B cell (primary cell): ENCODE measurements at regions not wholly inside any gene's neighbourhood (a gene's known extent, or its start where the extent isn't known, plus 50 kb on each side); places are given as distances from the start of the nearest gene placed in this dataset.

Experiments used
- ATAC-seq: fragments of 200-7000 bp; cut with Tn5 transposase; one replicate; pipeline ENCODE4 v1.10.0; 2021; ENCODE audit warnings: low read depth, mild to moderate bottlenecking, moderate number of reproducible peaks, moderate library complexity
- CTCF ChIA-PET: fragments of 350-600 bp; sonication (Branson Sonifier 250); formaldehyde crosslinking; loops from one replicate; lab custom pipeline; 2021; ENCODE audit warnings: antibody characterized with exemption, inconsistent platforms; lab: Charles Lee
- POLR2A ChIA-PET: fragments of 350-600 bp; sonication (Branson Sonifier 250); formaldehyde crosslinking; loops from one replicate; lab custom pipeline; 2021; ENCODE audit warnings: antibody characterized with exemption; lab: Charles Lee
- DNase-seq: peaks from one replicate; pipeline ENCODE4 v3.0.0; 2013
- H2AFZ ChIP-seq: 2 replicates; pipeline ENCODE4 v1.6.1; 2012; ENCODE audit warnings: mild to moderate bottlenecking, low read depth, low read length; ENCODE audit not compliant: insufficient read depth, poor library complexity, severe bottlenecking
- H3K27ac ChIP-seq, 2 donors: 1 replicate in 1 of 2; 2 replicates in 1 of 2; pipeline ENCODE4 v1.5.1; 2012 to 2013; ENCODE audit warnings: low read length in 2 of 2, mild to moderate bottlenecking in 2 of 2, moderate library complexity in 1 of 2
- H3K27me3 ChIP-seq, 4 experiments: fragments of 200-600 bp in 1 of 4; sonication (generic) in 1 of 4; replicated peaks in 1 of 4; 1 replicate in 2 of 4; 2 replicates in 2 of 4; pipeline versions ENCODE4 v1.6.1 to v1.7.0; 2013 to 2016; ENCODE audit warnings: low read length in 3 of 4, mild to moderate bottlenecking in 2 of 4, mixed read lengths in 1 of 4, moderate library complexity in 1 of 4; ENCODE audit not compliant: insufficient read depth in 4 of 4, control insufficient read depth in 3 of 4; ENCODE audit errors: control extremely low read depth in 1 of 4
- H3K36me3 ChIP-seq, 2 experiments: replicated peaks in 1 of 2; 1 replicate in 1 of 2; 2 replicates in 1 of 2; pipeline versions ENCODE4 v1.6.1 to v1.7.1; 2013; ENCODE audit warnings: low read length in 1 of 2; ENCODE audit not compliant: insufficient read depth in 2 of 2, control insufficient read depth in 1 of 2; ENCODE audit errors: control extremely low read depth in 1 of 2, extremely low read depth in 1 of 2
- H3K4me1 ChIP-seq, 2 donors: fragments of 200-600 bp in 1 of 2; sonication (generic) in 1 of 2; 1 replicate in 1 of 2; 2 replicates in 1 of 2; pipeline versions ENCODE4 v1.5.1 to v1.6.1; 2013 to 2017; ENCODE audit warnings: low read length in 2 of 2; ENCODE audit not compliant: control insufficient read depth in 2 of 2, insufficient read depth in 2 of 2
- H3K4me2 ChIP-seq: replicated peaks from 2 replicates; pipeline ENCODE3; 2012; ENCODE audit warnings: mild to moderate bottlenecking, low read depth, low read length; ENCODE audit not compliant: poor library complexity, severe bottlenecking
- H3K4me3 ChIP-seq, 5 experiments: fragments of 200-600 bp in 1 of 5; sonication (generic) in 1 of 5; 1 replicate in 3 of 5; 2 replicates in 2 of 5; pipeline versions ENCODE4 v1.5.1 to v1.7.0; 2011 to 2016; ENCODE audit warnings: low read length in 4 of 5, mild to moderate bottlenecking in 4 of 5, low read depth in 2 of 5, control low read depth in 1 of 5, moderate library complexity in 1 of 5; ENCODE audit not compliant: insufficient read depth in 1 of 5; ENCODE audit errors: control extremely low read depth in 1 of 5, extremely low read depth in 1 of 5
- H3K79me2 ChIP-seq: fragments of 200-600 bp; sonication (generic); one replicate; pipeline ENCODE4 v1.6.0; 2016; ENCODE audit warnings: low read length; ENCODE audit not compliant: control insufficient read depth, insufficient read depth
- H3K9ac ChIP-seq: fragments of 200-600 bp; sonication (generic); 2 replicates; pipeline ENCODE4 v1.6.1; 2017; ENCODE audit warnings: mild to moderate bottlenecking, low read length, moderate library complexity
- H3K9me3 ChIP-seq, 3 donors: one replicate each; pipeline versions ENCODE4 v1.6.1 to v1.7.1; 2013; ENCODE audit warnings: low read length in 2 of 3; ENCODE audit not compliant: control insufficient read depth in 2 of 3, insufficient read depth in 1 of 3; ENCODE audit errors: control extremely low read depth in 1 of 3
- H4K20me1 ChIP-seq: 2 replicates; pipeline ENCODE4 v1.6.0; 2012; ENCODE audit warnings: mild to moderate bottlenecking, low read length; ENCODE audit not compliant: insufficient read depth, control insufficient read depth, poor library complexity, severe bottlenecking
- H3K27ac Mint-ChIP-seq: one replicate; pipeline ENCODE4 v1.8.0; 2021; ENCODE audit warnings: mixed read lengths
- H3K27me3 Mint-ChIP-seq: one replicate; pipeline ENCODE4 v1.8.0; 2021; ENCODE audit warnings: mixed read lengths
- H3K4me1 Mint-ChIP-seq: one replicate; pipeline ENCODE4 v1.8.0; 2021; ENCODE audit warnings: mixed read lengths
- H3K4me3 Mint-ChIP-seq: one replicate; pipeline ENCODE4 v1.8.0; 2021; ENCODE audit warnings: mixed read lengths
- H3K9me3 Mint-ChIP-seq: one replicate; pipeline ENCODE4 v1.8.0; 2022; ENCODE audit warnings: mixed read lengths; ENCODE audit not compliant: insufficient read depth
- EZH2 ChIP-seq: IDR thresholded peaks from 2 replicates; pipeline ENCODE4 v1.6.1; 2012; ENCODE audit warnings: borderline replicate concordance, low read depth, mild to moderate bottlenecking, moderate library complexity, low read length; ENCODE audit not compliant: insufficient read depth, poor library complexity, severe bottlenecking
- WGBS: methylation state at CpG from one replicate; pipeline ENCODE4 v1.1.5; 2013; ENCODE audit warnings: missing lambda C conversion rate; ENCODE audit not compliant: insufficient coverage; 5-methylcytosine and 5-hydroxymethylcytosine counted together
- intact Hi-C: fragments of 100-400 bp; cut with micrococcal nuclease; formaldehyde crosslinking; loops from one replicate; pipeline ENCODE4 v1.10.0; 2022
- TF ChIP-seq, protein P1 (sequence below): fragments of 200-600 bp; IDR thresholded peaks from one replicate; pipeline ENCODE4 v1.8.0; 2022; ENCODE audit warnings: antibody characterized with exemption, mild to moderate bottlenecking

DNA sequence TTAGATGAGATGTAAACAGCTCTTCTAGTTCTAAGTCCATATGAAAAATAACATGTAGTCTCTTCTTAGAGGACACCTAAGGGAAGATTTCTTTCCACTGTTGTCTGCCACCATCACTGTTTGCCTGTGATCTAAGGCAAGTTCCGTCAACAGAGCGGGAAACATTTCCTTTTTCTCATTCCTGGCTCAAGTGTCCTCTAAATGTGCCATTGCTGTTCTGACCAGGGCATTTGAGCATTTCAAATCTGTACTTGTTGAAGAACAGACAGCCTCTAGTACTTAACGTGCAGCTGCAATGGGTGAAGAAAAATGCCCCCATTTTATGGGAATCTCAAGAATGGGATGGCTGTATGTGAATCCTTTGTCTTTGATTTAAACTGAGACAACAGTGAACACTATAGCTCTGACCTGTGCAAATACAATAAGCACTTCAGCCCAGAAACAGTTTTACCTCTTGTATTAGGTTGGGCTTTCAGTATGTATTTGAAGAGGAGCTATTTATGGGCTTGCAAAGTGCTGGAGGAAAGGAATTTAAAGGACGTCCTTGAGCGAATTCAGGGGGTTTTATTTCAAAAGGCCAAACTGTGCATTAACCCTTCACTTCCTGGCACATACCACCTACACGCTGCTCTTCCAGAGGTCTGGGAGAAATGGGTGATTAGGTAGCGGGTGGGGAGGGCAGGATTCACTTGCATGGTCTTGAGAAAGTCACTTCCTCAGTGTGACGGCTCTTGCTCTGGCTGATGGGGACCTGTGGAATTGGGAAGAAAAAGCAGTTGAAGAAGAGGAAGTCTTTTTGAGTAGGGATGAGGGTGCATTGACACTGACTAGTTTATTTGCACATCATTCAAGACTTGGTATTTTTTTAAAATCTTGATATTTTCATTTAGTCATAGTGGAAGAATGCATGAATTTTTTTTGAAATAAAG lies 66.1 kb downstream of the THNSL1 start:
- no peaks in the 10 kb centered on the region for H3K4me1 Mint-ChIP-seq
- H3K36me3 ChIP-seq: no peaks in the 10 kb centered on the region
- intact Hi-C loops: loop anchor here (10.0 kb wide), 1 partner anchor 358 kb away; the partner anchor contains the start of gene ARHGAP21
- H3K4me3 Mint-ChIP-seq: no peak overlapping the region
- TF ChIP-seq EZH2: no peak
- TF ChIP-seq, protein P1, sequence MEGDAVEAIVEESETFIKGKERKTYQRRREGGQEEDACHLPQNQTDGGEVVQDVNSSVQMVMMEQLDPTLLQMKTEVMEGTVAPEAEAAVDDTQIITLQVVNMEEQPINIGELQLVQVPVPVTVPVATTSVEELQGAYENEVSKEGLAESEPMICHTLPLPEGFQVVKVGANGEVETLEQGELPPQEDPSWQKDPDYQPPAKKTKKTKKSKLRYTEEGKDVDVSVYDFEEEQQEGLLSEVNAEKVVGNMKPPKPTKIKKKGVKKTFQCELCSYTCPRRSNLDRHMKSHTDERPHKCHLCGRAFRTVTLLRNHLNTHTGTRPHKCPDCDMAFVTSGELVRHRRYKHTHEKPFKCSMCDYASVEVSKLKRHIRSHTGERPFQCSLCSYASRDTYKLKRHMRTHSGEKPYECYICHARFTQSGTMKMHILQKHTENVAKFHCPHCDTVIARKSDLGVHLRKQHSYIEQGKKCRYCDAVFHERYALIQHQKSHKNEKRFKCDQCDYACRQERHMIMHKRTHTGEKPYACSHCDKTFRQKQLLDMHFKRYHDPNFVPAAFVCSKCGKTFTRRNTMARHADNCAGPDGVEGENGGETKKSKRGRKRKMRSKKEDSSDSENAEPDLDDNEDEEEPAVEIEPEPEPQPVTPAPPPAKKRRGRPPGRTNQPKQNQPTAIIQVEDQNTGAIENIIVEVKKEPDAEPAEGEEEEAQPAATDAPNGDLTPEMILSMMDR: no peak
- no peaks in the 10 kb centered on the region for H3K27me3 ChIP-seq
- peaks cover 0 to 3% of the 10 kb centered on the region in 2 donors for H3K4me1 ChIP-seq
- no peaks in the 10 kb centered on the region for H4K20me1 ChIP-seq
- no peaks in the 10 kb centered on the region for H3K9me3 ChIP-seq
- ChIA-PET CTCF (interaction anchor here (1.2 to 6.0 kb wide), 3 partner anchors 31 to 466 kb away, joined by 4 to 85 read pairs (median 38); no protein-coding TSS in a partner anchor), POLR2A (no interaction called here)
- DNase-seq (no peak), ATAC-seq (no peak)
- no peaks in the 10 kb centered on the region for H3K79me2 ChIP-seq
- H3K27me3 Mint-ChIP-seq: peaks cover 15% of the 10 kb centered on the region
- H3K27ac ChIP-seq: no peak overlapping the region
- WGBS: 71% methylated on average over 4 of the region's 8 CpGs
- H3K27ac Mint-ChIP-seq: no peak overlapping the region
- no peak overlapping the region for H3K4me2 ChIP-seq
- no peak overlapping the region for H2AFZ ChIP-seq
- no peak overlapping the region for H3K9ac ChIP-seq
- H3K4me3 ChIP-seq: no peak overlapping the region
- H3K9me3 Mint-ChIP-seq: no peaks in the 10 kb centered on the region
